Cardiac muscle cell (in vitro differentiated cells and primary cell): ENCODE measurements at regions not wholly inside any gene's neighbourhood (a gene's known extent, or its start where the extent isn't known, plus 50 kb on each side); places are given as distances from the start of the nearest gene placed in this dataset.
A peak's percentile ranks its signal among the peaks of the same experiment; 100 is the strongest.

Experiments
- DNase-seq, 2 donors: peaks; one replicate each; pipeline versions ENCODE4 v3.0.0 to v3.0.0-alpha.2; 2010 to 2017; ENCODE audit warnings: low read depth in 1 of 2, low spot score in 1 of 2
- H3K27ac ChIP-seq: fragments of 200-600 bp; sonication (generic); 2 replicates; pipeline ENCODE4 v1.5.1; 2016
- H3K27me3 ChIP-seq: fragments of 200-600 bp; sonication (generic); 2 replicates; pipeline ENCODE4 v1.6.0; 2016; ENCODE audit warnings: control low read depth
- H3K36me3 ChIP-seq: fragments of 200-600 bp; sonication (generic); 2 replicates; pipeline ENCODE4 v1.5.1; 2016; ENCODE audit warnings: control low read depth
- H3K4me1 ChIP-seq: fragments of 200-600 bp; sonication (generic); 2 replicates; pipeline ENCODE4 v1.8.1; 2017; ENCODE audit warnings: low read depth, mild to moderate bottlenecking, mixed run types
- H3K4me3 ChIP-seq: fragments of 200-600 bp; sonication (generic); 2 replicates; pipeline ENCODE4 v1.5.1; 2016; ENCODE audit warnings: mild to moderate bottlenecking
- H3K9me3 ChIP-seq: fragments of 200-600 bp; sonication (generic); 2 replicates; pipeline ENCODE4 v1.5.1; 2017; ENCODE audit warnings: low read depth, mild to moderate bottlenecking, control low read depth
- CTCF ChIP-seq: IDR thresholded peaks from 2 replicates; pipeline ENCODE4 v1.5.1; 2012; ENCODE audit warnings: low read depth, mild to moderate bottlenecking, low read length

GRCh38 chrX:134101636-134102035, 116.2 kb upstream of the GPC3 start:
- DNase-seq, result no peak
- Histone ChIP-seq H3K9me3 (no peaks in the 10 kb centered on the region), H3K4me1 (no peaks in the 10 kb centered on the region), H3K27ac (no peak overlapping the region), H3K4me3 (no peak overlapping the region), H3K27me3 (no peaks in the 10 kb centered on the region), H3K36me3 (no peaks in the 10 kb centered on the region)
- no peak for TF ChIP-seq CTCF

GRCh38 chrX:134115270-134115669, 121.7 kb upstream of the CCDC160 start:
- no peak for DNase-seq
- no peak for TF ChIP-seq CTCF
- no peak overlapping the region for H3K27ac ChIP-seq
- no peaks in the 10 kb centered on the region for H3K9me3 ChIP-seq
- no peak overlapping the region for H3K4me3 ChIP-seq
- H3K27me3 ChIP-seq, result no peaks in the 10 kb centered on the region
- no peaks in the 10 kb centered on the region for H3K36me3 ChIP-seq
- no peaks in the 10 kb centered on the region for H3K4me1 ChIP-seq

- Histone ChIP-seq H3K4me1 (no peaks in the 10 kb centered on the region), H3K27me3 (no peaks in the 10 kb centered on the region), H3K4me3 (no peak overlapping the region), H3K36me3 (no peaks in the 10 kb centered on the region), H3K9me3 (no peaks in the 10 kb centered on the region), H3K27ac (no peak overlapping the region)
- no peak for DNase-seq
- no peak for TF ChIP-seq CTCF
Measured at GRCh38 chrX:134137341-134137740, 99.6 kb upstream of the CCDC160 start.

GRCh38 chrX:134139090-134139489, 97.9 kb upstream of the CCDC160 start:
- Histone ChIP-seq H3K4me3 (no peak overlapping the region), H3K36me3 (no peaks in the 10 kb centered on the region), H3K4me1 (no peaks in the 10 kb centered on the region), H3K27me3 (no peaks in the 10 kb centered on the region), H3K27ac (no peak overlapping the region), H3K9me3 (no peaks in the 10 kb centered on the region)
- no peak for TF ChIP-seq CTCF
- no peak for DNase-seq

GRCh38 chrX:134144231-134144630, 92.8 kb upstream of the CCDC160 start:
- no peak overlapping the region for H3K4me3 ChIP-seq
- peak; percentile 37 for TF ChIP-seq CTCF
- peak; percentile 21 to 28 for DNase-seq
- H3K9me3 ChIP-seq, result no peaks in the 10 kb centered on the region
- no peaks in the 10 kb centered on the region for H3K36me3 ChIP-seq
- peaks cover 32% of the 10 kb centered on the region for H3K4me1 ChIP-seq
- H3K27ac ChIP-seq, result no peak overlapping the region
- H3K27me3 ChIP-seq, result no peaks in the 10 kb centered on the region

GRCh38 chrX:134146493-134146892, 90.5 kb upstream of the CCDC160 start:
- H3K36me3 ChIP-seq, result no peaks in the 10 kb centered on the region
- TF ChIP-seq CTCF, result no peak
- H3K27ac ChIP-seq, result peak overlapping the region; percentile 80
- peak in 1 of 2 donors; percentile 74 for DNase-seq
- H3K27me3 ChIP-seq, result no peaks in the 10 kb centered on the region
- H3K9me3 ChIP-seq, result no peaks in the 10 kb centered on the region
- H3K4me3 ChIP-seq, result no peak overlapping the region
- peaks cover 36% of the 10 kb centered on the region for H3K4me1 ChIP-seq
